IPS-NIHi7 (cell line): ENCODE measurements at regions not wholly inside any gene's neighbourhood (a gene's known extent, or its start where the extent isn't known, plus 50 kb on each side); places are given as distances from the start of the nearest gene placed in this dataset.

Experiments used
- DNase-seq: peaks from one replicate; pipeline ENCODE4 v3.0.0; 2012; ENCODE audit warnings: mixed read lengths; ENCODE audit errors: extremely low spot score

GRCh38 chr12:97324471-97324870 is 138.1 kb upstream of the RMST start:
- no peak for DNase-seq

DNA sequence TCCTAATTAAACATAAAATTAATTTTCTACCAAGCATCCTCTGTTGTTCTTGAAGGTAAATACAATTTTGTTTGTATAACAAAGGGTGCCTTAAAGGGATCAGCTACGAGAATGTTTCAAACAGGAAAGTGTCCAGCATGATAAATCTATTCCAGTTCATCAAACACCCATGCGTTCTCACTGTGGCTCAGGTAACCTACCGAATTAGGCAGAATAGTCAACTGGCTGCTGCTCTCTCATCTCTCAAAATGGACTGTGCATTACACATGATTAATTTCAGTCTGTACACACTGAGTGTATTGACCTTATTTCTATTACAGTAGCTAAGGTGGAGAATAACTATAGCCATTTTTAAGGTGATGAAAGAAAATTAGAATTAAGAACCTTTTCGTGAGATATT is 127.5 kb upstream of the RMST start:
- no peak for DNase-seq

DNA sequence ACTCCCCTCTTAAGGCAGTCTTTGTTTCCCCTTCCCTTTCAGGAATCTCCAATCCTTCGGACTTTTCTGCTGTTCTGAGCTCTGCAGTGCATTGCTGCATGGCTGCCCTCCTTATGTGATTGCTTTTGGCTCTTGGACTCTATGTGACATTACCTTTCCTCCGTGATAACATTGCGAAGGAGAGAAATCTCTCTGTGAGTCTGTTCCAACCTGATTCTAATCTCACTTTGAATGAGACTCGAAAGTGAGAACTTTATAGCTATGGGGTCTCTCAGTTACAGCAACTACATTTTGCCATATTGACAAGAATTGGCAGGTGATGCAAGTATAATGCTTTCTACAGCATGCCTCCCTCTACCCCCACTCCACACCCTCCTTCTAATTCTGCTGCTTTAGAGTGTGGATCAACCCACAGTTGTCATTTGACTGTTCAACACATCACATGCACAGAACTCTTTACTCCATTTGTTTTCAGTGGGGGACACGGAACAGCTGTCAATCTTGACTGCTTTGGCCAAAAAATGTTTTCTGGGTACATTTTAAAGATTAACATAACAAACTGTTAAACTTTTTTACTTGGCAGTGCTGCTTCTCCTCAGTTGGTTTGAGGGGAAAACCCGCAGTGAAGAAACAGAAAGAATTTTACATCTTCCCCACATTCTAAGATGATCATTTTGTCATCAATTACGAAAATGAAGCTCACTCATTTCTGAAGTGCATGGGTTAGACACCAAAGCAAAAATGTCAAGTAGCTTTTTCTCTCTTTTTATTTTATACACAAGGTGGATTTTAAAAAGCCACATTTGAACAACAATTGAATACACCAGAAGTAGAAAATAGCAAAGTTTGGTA is 125.5 kb upstream of the RMST start:
- DNase-seq, result no peak

- DNase-seq, result no peak
Observed at GRCh38 chr12:97342130-97342529, 120.5 kb upstream of the RMST start.

DNA sequence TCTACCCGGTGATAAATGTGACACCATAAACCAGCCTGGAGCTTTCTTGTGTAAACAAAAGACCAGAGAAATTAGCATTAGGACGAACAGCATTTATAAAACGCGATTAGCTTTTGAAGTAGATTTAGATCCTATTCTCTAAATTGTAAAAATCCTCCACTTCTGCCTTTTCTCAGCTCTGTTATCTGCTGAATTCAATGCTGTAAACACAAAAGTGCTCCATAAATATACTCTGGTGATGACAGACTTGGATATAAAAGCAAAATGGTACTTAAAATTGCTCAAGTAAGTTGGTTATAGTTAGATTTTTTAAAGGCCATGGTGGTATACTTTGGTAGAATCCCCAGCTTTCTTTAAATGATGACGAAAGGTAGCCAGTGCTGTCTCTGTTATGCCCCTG is 114.6 kb upstream of the RMST start:
- no peak for DNase-seq

- no peak for DNase-seq
Observed at GRCh38 chr12:97358361-97358760, 104.2 kb upstream of the RMST start.

- DNase-seq, result no peak
Observed at GRCh38 chr12:97359021-97359690, 103.4 kb upstream of the RMST start.

DNA sequence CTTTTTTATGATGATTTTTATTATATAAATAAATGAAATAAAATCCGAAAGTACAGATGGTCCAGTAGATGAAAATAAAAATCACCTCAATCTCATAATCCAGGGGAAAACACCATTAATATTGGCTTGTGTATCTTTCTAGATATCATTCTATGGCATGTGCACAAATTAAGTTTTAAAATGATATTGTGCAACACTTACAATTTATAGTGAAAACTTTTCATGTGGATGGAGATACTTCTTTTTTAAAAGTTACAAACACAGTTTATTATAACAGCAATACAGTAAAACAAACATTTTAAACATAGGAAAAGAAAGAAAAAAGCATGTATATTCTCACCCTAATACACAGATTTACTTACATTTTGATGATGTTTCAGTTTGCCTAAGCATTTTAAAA is 98.9 kb upstream of the RMST start:
- no peak for DNase-seq

DNA sequence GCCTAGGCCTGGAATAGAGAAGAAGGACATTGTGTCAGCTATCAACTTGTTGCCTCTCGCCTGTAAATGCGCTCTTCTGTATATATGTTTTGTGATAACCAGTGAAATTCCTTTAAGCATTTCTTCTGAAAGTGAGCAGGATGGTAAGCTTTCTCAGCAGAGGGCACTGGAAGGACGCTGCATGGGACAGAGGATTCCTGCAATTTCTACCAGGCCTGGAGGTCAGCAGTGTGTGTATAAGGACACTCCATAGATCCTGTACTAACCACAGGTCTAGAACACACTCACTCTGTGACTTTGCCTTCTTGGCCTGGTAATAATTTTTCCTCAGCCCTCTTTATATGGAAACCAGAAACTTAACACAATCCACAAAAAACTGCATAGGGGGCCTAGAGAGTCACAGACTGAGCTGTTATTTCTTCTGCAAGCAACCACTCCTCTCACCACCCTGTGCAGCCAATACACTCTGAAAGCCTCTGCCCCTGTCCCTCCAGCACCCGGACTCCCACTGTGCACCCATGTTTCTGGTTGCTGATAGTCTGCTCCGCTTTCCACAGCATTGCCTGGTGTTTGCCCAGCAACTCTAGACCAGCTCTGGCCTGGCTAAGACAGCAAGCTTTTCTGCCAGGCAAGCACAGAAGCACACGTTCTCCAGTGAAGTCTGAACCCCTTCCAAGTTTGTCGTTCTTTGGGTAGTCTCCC is 94.0 kb upstream of the RMST start:
- peak; percentile 38 for DNase-seq

DNA sequence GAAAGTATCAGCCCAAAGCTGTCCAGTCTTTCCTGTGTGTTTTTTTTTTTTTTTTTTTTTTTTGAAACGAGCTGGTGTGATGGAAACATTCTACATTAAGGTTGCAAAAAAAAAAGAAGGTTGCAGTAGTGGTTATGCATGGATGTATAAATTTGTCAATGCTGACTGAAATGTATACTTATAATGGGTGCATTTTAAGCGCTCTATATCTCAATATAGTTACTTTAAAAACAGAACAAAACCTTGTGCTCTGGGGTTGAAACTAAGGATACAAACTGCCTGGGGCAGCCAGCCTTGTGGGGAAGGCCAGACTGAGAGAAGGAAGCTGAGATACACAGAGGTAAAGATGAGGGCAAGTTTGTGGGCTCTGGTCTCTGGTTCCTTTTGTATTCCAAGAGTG is 87.3 kb upstream of the RMST start:
- DNase-seq, result no peak

- no peak for DNase-seq
Observed at GRCh38 chr12:97380440-97380839, 82.2 kb upstream of the RMST start.

- no peak for DNase-seq
Observed at GRCh38 chr12:97385121-97385520, 77.5 kb upstream of the RMST start.

GRCh38 chr12:97386133-97386581 is 76.4 kb upstream of the RMST start:
- no peak for DNase-seq

DNA sequence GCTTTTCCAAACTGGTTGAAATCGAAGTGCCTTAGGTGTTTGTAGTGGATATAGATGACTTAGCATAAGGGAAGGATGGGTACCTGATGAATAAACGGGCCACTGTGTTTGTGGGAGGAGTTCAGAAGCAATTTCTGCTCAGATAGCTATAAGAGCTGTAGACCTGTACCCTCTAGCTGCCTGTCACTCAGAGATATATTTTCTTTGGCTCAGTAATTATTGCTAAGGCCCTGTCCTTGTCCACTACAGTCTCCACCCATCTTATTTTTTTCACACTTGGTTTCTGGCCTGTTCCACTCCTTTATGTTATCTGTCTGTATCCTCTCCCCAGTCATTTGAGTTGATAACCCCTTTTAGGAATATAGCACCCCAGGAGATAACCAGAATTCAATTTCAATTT is 74.8 kb upstream of the RMST start:
- DNase-seq, result no peak

GRCh38 chr12:97394657-97395056 is 67.9 kb upstream of the RMST start:
- DNase-seq, result no peak

- DNase-seq, result peak; percentile 69
Observed at GRCh38 chr12:97397008-97397407, 65.6 kb upstream of the RMST start.

- DNase-seq, result no peak
Observed at GRCh38 chr12:97398704-97399103, 63.9 kb upstream of the RMST start.

DNA sequence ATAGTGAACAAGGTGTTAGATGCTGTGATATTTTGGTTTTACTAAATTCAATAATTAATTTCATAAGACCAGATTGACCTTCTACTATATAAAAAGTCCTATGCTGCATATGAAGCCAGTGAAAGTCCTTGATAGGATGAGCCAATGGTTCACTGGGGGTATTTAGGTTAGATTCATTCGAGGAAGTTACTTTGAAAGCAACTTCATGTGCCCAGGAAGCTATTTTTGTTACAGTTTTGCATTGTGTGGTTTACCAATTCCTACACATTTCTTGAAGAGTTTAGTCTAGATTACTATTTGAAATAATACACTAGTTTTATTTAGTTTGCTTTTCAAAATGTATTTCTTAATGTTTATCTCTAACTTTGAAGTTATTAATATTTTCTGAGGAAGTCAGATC is 58.5 kb upstream of the RMST start:
- DNase-seq, result no peak

- DNase-seq, result peak; percentile 79
Observed at GRCh38 chr12:97404543-97404942, 58.1 kb upstream of the RMST start.

DNA sequence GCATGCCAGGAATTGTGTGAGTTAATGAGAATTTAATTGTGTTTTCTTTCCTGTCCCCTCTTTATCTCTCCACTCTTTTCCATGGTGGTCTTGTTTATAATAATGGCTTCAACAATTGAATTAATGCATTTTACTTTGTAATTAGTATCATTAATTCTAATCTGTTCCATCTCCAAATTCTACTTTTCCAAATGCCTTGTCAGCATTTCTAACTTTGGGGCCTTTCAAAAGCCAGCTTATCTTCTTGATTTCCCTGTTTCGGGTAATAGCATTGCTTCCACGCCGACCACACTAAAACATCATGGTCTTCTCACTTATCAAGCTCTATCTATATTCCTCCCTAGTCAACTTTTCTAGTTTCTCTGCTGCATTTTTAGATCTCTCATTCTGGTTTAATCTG is 54.2 kb upstream of the RMST start:
- DNase-seq, result no peak

DNA sequence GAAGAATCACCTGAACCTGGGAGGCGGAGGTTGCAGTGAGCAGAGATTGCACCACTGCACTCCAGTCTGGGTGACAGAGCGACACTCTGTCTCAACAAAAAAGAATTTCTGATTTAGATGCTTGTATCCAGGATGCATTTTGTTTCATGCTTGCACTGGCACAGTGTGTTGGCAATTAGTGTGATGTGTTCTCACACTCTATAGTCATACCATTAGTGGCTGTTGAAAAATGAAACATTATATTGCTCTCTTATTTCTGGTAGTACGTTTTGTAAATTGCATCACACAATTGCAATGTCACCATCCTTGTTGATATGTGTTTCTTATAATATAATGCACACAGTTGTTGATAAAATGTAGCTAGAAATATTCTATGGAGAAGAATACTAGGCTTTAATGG is 51.3 kb upstream of the RMST start:
- no peak for DNase-seq
